Stimulated activated CD4-positive, alpha-beta T cell treated with anti-CD3 and anti-CD28 coated beads, Interleukin-4, amount 100 ng/mL, for 1 hour (primary cell): ENCODE measurements at regions not wholly inside any gene's neighbourhood (a gene's known extent, or its start where the extent isn't known, plus 50 kb on each side); places are given as distances from the start of the nearest gene placed in this dataset.

Source experiments
- DNase-seq: peaks from one replicate; pipeline ENCODE4 v3.0.0-alpha.2; 2020

DNA sequence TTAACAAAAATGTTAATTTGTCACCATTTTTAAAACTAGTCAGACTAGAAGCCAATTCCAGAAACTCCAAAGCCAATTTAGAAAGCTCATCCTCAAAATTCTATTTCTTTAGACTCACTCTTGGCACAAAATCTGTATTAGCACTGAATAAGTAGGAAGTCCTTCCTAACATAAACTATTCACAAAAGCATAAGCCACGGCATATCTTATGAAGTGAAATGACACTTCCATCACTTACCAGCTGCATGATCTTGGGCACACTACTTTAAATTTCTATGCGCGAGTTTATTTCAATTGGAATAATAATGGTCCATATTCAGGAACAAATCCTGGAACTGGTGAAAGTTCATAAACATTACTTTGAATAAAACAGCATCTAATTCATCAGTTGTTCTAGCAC, 1544.0 kb downstream of the TECRL start:
- DNase-seq = no peak

DNA sequence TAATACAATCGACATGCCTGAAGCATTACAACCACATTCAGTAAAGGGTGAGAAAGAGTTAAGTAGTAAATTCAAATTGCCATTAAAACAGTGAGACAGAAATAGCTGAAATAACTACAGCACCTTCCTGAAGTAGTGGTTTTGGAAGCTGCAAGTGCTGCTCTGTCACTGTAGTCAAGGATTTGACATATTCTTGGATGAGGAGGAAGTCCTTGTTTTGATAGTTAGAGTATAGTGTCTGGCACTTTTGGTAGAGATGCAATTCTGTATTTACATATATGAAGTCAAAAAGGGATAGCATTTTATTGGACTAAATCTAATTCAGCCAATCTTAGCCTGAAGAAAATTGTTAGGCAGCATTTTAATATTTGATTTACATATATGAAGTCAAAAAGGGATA, 1559.6 kb downstream of the TECRL start:
- no peak for DNase-seq

DNA sequence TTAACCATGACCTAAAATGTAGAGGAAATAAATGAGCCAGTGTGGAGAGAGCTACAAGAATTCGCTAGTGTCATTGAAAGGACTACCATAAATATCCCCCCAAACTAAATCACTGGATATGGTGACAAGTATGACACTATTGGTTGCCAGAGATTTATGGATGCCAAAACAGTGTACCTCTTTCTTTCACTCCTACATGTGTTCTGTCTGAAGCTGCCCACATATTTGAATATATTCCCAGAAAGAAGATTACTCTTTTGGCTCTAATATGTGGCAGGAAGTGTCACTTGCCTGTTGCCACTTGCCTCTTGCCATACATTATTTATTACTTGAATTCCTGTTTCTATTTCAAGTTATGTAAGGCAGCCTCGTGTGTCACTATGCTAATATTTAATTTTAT, 1573.6 kb downstream of the TECRL start:
- DNase-seq = no peak

DNA sequence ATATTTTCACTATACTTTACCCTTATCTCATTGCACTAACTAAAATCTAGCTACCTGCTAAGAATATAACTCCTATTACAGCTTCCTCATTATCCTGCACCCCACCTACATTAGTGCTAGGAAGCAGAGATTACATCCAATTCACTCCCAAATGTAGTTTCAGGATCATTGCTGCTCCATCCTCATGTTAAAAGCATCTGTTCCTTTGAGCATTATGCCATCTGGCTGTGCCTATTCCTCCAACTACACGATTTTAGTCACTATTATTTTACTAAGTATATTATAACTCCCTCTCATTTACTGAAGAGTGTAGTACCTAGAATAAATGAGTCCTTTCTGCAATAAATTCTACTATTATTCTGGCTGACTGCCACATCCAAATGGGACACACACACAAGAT, 1586.9 kb downstream of the TECRL start:
- DNase-seq = no peak

DNA sequence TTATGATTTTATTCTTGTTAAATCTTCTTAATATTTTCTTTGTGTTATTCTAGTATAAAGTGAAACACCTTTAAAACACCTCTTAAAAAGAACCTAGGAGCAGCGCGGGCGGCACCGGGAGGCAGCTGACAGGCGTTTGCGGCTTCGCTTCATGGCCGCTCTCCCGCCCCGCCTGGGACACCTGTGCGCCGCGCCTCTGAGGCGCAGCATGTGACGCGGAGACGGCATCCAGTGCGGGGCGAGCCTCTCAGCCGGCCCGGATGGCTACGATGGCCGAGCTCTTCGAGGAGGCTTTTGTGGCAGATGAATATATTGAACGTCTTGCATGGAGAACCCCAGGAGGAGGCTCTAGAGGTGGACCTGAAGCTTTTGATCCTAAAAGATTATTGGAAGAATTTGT, 1592.7 kb downstream of the TECRL start:
- no peak for DNase-seq

DNA sequence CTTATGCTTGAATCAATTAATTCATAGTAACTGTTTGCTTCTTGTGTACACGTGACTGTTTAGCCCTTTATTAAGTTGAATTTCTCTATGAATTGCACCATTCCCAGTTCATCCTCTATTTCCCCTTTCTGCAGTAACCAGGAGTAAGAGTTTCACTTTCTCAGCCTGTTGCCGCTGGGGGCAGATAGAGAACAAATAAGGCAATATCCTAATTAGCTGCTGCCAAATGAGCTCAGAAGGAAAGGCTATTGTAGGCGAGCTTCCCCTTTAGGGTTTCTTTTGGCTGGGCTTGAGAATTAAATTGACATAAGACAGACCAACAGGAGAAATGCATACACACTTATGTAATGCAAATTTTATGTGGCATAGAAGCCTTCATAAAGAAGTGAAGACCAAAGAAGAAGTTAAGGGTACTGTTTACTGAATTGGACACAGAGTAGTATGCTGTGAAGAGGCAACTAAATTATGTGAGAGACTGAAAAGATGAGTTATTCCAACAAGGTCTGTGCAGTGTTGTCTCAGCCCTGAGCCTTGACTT, 1594.7 kb downstream of the TECRL start:
- no peak for DNase-seq

DNA sequence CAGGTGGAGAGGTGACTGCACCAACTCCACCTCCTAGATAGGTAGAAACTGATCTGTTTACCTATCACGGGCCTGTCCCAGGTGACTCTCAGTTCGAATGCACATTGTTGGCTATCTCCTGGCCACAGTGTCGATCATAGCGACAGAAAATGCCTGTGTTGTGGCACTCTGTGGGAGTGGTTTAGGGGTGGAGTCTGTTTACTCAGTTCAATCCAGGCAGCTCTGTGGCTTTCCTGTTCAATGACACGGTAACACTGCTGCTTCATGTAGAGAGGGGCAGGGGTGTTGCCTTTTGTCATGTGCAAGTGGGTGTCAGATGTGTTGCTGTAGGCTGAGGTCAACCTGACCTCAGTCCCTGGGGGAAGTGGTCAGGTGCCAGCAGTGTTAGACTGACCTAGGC, 1602.4 kb downstream of the TECRL start:
- no peak for DNase-seq

DNA sequence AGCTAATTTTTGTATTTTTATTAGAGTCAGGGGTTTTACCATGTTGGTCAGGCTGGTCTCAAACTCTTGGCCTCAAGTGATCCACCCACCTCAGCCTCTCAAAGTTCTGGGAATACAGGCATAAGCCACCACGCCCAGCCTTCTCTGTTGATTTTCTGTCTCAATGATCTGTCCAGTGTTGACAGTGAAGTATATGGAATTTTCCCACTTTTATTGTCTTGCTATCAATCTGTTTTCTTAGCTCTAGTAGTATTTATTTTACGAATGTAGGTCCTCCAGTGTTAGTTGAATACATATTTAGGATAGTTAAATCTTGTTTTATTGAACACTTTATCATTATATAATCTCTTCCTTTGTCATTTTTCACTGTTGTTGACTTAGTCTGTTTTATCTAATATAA, 1603.9 kb downstream of the ADGRL3 start:
- no peak for DNase-seq

DNA sequence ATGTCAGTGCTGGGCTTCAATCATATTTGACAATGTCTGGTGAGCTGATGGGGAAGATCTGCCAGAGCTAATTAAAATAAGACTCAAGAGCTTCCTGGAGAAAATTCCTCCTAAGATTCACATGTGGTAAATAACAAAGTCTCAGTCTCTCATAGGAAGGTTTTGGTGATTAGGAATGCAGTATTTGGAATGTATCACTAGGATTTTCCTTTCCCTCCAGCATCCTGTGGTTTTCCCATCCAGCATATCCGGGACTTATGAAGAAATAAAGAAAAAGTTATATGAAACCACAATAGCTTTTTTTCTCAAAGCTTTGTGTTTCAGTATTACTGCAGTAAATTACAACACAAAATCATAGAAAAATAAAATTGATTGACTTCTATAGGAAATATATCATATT, 1597.1 kb downstream of the ADGRL3 start:
- no peak for DNase-seq

DNA sequence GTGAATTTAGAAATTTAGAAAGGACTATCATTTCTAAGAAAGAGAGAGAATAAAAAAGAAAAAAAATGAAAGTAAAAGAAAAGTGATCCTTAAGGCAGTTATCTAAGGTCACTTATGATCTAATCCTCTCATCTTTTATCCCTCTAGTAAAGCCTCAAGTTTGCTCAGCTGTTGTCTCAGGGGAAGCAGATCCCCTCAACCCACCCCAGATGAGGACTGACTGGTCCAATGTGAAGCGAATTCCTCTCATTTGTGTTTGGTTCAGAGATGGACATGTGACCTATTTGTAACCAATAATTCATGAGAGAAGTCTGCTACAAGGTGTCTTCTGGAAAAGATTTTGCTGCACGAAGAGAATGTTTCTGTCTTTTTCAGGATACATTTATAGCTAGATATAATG, 1591.3 kb downstream of the ADGRL3 start:
- DNase-seq = no peak

DNA sequence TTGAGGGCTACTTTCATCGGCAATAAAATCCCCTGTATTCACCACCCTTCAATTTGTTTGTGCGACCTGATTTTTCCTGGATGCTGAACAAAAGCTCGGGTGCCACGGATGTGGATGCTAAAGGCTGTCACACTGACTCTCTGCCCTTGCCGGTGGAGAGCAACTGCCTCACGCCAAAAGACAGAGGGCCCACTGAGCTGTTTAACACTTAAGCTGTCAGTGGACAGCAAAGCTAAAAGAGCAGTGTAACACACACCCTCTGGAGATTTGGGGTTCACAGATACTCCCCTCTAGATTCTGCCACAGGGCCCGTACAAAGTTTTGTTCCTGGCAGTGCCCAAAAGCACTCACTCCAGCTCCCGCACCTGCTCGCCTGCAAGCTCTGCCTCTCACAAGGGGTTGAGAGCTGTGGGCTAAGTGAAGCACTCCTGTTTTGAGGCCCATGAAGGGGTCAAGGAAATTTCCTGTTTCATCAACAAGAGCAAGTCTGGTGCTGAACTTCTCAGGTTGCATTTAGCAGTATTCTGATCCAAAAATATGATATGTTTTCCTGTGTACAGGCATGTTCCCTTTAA, 1571.9 kb downstream of the ADGRL3 start:
- DNase-seq = no peak

DNA sequence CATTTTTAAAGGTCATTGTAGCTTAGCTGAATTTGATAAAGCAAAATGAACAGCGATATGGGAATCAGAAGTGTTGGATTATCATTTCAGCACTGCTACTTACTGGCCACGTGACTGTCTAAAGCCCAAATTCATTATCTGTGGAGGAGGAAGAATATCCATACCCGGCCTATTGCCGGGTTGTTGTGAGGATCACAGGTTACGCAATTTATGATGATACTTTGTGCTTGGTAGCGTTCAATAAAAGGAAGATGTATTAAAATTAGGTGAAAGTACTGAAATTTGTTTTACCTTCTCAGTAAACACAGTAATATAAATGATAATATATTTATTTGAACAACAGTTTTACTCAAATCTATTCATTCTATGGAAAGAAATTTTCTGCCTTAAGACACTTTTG, 1540.2 kb downstream of the ADGRL3 start:
- DNase-seq = no peak

DNA sequence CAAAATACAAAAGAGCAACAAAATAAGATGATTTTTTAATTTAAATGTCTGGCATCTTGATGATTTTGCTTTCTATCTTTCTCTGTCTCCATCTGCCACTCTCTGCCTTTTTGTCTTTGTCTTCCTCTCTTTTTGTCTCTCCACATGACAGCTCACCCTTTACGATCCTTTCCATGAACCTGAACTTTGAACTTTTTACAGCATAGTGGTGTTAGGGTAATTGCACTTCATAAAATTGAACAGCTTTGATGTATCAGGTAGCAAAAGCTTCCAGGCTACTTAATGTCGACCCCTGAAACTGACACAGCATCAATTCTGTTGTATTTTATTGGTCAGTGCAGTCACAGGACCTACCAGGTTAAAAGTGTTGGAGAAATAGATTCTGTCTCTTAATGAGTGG, 1517.0 kb downstream of the ADGRL3 start:
- DNase-seq = no peak

DNA sequence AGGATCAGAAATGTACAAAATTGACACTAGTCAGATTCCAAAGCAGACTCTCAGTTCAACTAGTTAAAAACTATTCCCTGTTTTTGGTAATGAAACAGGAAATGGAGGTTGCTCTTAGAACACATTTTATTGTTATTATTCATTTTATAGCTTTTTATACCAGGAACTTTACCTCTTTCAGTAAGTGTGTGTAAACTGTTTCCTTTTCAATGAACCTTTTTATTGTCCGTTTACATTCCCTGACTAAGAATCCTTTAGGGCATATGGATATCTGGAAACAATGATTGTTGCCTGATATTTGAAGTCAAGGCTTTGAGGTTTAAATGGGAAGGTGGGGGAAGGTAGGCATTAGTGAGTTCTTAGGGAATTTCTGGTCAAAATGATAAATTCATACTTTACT, 1511.4 kb downstream of the ADGRL3 start:
- DNase-seq = no peak

DNA sequence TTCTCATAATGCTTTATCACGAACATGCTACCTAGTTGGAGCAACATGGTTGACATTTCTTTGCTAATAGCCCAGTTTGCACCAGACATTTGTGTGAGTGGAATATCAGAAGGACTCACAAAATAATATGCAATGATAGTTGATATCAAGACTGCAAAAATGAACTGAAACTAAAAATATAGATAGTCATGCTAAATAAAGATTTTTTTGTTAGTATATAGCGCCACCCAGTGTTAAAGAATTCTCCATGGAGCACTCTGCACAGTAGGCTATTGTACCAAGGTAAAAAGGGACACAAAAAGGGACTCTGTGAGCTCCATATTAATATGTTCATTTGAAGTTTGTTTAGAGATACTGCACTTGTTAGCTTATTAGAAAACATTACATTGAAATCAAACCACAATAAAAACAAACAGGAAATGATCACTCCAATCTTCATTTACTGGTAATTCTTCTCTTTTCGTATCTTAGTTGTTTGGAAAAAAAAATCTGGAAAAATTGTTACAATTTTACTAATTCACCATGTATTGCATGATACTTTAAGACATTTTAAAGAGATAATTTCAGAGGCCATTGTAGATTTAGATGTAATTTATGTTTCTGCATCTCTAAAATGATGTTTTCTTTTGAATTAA, 1509.6 kb downstream of the ADGRL3 start:
- DNase-seq = no peak

DNA sequence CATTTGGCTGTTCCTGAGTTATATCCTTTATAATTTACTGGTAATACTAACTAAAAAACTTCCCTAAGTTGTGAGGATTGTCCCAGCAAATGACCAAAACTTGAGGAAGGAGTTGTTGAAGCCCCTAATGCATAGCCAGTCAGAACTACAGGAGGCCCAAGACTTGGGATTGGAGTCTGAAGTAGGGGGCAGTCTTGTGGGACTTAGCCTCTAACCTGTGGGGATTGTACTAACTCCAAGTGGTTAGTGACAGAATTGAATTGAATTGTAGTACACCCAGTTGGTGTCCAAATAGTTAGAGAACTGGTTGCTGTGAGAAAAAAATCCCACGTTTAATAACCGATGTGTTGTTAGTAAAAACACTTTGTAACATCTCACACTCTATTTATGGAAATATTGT, 1506.3 kb downstream of the ADGRL3 start:
- DNase-seq = no peak

DNA sequence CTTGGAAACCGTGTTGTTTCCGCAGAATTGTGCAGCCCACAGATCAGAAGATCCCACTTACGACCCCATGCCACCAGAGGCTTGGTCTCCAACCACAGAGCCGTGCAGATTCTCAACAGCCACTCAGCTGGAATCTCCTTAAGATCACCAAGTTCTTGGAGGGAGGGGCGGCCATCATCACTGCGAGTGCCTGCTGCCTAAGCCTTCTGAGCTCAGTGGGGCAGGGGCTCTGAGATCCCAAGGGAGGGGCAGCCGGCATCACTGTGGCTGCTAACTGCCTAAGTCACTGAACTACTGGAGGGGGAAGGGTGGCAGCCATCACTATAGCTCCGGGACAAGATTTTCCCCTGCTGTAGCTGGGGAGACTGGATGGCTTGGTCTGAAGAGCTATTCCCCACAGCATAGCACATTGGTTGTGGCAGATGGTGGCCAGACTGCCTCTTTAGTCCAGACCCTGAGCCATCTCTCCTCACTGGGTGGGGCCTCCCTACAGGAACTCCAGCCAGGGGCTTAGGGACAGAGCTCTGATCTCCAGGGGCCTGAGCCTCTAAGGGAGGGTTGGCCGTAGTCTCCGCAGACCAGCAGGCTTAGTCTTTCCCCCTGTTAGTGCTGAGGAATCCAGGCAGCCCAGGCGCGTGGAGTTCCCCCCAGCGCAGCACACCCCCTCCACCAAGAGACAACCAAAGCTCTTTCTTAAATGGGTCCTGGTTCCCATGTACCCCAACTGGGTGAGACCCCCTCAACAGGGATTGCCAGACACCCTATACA, 1483.9 kb downstream of the ADGRL3 start:
- no peak for DNase-seq

DNA sequence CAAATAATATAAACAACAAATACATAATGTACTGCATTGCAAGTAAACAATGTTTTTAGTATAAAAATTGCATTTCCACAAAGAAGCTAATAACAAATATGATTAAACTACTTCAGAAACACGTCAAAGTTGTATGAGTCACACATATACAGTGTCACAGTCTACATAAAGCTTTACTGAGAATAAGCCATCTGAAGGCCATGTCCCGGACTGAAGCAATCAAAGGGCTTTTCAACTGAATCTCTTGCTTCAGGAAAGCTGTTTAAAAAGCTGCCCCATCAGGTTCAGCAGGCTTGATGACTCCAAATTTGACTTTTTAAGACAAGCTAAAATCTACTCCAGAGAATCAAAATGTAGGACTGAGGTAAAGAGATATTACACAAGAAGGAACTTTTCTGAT, 1476.8 kb downstream of the ADGRL3 start:
- no peak for DNase-seq

DNA sequence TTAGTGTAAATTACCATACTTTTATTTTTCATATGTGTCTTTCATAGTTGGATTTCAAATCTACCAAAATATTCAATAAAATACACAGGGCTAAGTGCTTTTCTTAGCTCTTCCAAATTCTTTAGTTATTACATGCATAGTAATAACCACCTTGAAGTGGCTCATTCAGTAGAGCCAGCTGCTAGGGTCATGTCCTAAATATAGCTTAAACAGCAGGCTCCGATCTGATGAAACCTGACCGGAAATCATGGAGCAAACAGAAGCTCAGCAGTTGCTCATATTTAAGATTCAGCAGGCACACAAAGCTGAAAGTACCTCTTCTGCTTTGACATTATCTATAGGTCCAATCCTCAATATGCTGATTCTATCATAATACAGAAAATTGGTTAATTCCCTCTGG, 1470.4 kb downstream of the ADGRL3 start:
- DNase-seq = no peak

DNA sequence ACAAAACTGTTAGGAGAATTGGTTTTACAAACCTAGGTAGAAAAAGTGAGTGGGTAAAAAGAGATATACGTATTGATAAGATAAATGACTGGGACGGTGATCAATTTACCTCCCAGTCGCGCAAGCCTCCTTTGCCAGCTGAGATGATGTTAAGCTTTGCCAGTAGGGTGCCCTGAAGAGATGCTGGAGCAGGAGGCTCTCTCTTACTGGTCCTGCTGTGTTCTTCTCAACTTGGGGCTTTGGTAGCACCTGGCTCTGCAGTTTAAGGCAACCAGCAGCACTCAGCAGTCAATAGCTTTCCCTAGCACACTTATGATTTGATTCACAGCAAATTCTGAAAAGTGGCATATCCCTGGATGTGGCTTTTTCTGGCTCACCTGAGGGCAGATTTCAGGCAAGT, 1461.7 kb downstream of the ADGRL3 start:
- no peak for DNase-seq

DNA sequence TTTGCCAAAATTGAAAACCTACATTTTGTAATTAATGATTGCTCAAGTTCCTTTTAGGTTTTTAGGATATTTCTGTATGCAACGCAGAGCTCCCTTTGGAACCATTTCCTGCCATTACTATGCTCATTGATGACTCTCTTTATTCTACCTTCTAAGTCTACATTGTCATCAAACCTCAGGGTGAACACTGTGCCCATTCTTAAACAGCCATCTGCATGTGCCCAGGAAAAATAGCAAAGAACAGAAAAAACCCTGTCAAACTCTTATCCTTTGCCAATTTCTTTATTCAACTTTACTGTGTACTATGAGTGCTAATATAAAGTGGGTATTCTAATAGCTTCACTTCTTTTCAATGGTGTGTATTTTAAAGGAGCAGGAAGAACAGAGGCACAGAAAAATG, 1455.9 kb downstream of the ADGRL3 start:
- DNase-seq = no peak

DNA sequence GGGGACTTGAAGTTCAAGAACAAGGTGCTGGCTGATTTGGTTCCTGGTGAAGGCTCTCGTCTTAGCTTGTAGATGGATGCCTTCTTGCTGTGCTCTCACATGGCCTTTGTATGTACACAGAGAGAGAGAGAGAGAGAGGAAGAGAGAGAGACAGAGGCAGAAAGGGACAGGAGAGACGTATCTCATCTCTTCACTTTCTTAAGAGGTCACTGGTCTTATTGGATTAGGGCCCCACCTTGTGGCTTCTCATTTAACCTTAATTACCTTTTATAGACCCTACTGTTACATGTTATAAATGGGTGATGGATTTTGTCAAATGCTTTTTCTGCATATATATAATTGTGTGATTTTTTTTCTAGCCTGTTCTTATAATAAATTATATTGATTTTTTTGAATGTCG, 1444.2 kb downstream of the ADGRL3 start:
- DNase-seq = no peak

DNA sequence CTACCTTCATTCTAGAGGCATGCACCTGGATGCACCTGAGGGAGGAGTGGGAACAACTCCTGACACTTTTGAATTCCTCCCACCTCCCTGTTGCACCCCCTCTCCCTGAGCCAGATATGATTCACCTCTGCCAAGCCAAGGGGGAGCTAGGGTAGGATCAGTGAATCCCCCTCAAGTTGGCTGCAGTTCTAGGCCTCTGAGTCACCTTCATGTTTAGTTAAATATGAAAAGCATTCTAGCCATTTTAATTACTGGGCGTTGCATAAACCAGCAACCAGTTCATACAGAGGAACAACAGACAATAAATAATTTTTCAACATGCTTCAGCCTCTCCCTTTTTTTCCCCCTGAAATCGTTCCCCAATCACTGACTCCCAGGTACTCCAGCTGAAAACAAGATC, 1440.2 kb downstream of the ADGRL3 start:
- no peak for DNase-seq

DNA sequence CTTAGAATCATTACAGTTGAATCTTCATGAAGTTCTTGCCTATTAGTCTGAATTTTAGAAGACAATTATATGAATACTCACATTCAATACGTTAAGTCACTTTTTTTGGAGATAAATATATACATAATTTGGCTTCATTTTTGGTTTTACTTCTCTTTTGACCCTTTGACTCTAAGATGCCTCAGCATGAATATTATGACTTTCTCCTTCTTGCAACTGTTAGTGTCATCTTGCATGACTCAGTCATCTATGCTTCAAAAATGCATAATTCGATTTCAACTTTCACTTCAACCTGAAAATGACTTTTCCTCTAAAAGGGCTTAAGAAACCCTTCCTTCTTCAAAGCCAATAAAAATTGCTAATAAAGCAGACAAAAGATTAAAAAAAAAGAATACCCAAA, 1427.5 kb downstream of the ADGRL3 start:
- DNase-seq = no peak
